PC-3 (cell line): ENCODE measurements at regions not wholly inside any gene's neighbourhood (a gene's known extent, or its start where the extent isn't known, plus 50 kb on each side); places are given as distances from the start of the nearest gene placed in this dataset.

Experiments used
- EZH2 ChIP-seq: fragments of 300-600 bp; sonication (generic); IDR thresholded peaks from one replicate; pipeline ENCODE4 v1.6.1; 2017; ENCODE audit warnings: antibody characterized with exemption, mild to moderate bottlenecking, low read length; ENCODE audit not compliant: unreplicated experiment
- TF ChIP-seq, protein P1 (sequence below): fragments of 300-600 bp; sonication (generic); conservative IDR thresholded peaks from 2 replicates; pipeline ENCODE4 v1.5.1; 2017; ENCODE audit warnings: antibody characterized with exemption, low read depth, mild to moderate bottlenecking, low read length

DNA sequence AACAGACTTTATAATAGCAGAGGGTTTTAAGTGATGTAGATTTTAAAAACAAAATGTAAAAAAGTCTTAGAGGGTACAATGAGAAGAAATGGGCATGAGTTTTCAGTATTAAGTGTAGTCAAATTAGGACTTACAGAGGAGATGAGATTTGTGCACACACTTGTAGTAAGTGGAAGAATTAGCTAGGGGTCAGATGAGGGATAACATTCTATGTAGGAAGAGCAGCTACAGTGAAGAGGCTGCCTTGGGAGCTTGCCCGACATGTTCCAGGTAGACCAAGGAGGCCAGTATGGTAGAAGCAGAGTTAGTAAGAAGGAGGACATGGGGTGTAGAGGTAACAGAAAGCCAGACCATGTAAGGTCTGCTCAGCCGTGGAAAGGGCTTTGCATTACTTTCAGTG, 189.2 kb upstream of the DSEL start:
- TF ChIP-seq, protein P1, sequence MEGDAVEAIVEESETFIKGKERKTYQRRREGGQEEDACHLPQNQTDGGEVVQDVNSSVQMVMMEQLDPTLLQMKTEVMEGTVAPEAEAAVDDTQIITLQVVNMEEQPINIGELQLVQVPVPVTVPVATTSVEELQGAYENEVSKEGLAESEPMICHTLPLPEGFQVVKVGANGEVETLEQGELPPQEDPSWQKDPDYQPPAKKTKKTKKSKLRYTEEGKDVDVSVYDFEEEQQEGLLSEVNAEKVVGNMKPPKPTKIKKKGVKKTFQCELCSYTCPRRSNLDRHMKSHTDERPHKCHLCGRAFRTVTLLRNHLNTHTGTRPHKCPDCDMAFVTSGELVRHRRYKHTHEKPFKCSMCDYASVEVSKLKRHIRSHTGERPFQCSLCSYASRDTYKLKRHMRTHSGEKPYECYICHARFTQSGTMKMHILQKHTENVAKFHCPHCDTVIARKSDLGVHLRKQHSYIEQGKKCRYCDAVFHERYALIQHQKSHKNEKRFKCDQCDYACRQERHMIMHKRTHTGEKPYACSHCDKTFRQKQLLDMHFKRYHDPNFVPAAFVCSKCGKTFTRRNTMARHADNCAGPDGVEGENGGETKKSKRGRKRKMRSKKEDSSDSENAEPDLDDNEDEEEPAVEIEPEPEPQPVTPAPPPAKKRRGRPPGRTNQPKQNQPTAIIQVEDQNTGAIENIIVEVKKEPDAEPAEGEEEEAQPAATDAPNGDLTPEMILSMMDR, result peak; percentile 36; the same call in 1 of the 2 replicates
- TF ChIP-seq EZH2, result no peak
